Parathyroid adenoma (tissue), 2 donors: ENCODE measurements at regions not wholly inside any gene's neighbourhood (a gene's known extent, or its start where the extent isn't known, plus 50 kb on each side); places are given as distances from the start of the nearest gene placed in this dataset.

Experiments
- H2AFZ ChIP-seq: fragments of 300-600 bp; sonication (generic); one replicate; pipeline ENCODE4 v1.7.0; 2017; ENCODE audit warnings: antibody characterized with exemption, mild to moderate bottlenecking
- H3K27ac ChIP-seq: fragments of 300-600 bp; sonication (generic); one replicate; pipeline ENCODE4 v1.7.0; 2017
- H3K27me3 ChIP-seq: fragments of 300-600 bp; sonication (generic); one replicate; pipeline ENCODE4 v1.7.0; 2017; ENCODE audit warnings: low read length; ENCODE audit not compliant: control insufficient read depth, insufficient read depth
- H3K36me3 ChIP-seq: fragments of 300-600 bp; sonication (generic); one replicate; pipeline ENCODE4 v1.7.0; 2017; ENCODE audit warnings: low read length; ENCODE audit not compliant: control insufficient read depth, insufficient read depth
- H3K4me1 ChIP-seq: fragments of 300-600 bp; sonication (generic); one replicate; pipeline ENCODE4 v1.7.0; 2017; ENCODE audit warnings: control low read depth
- H3K4me2 ChIP-seq: fragments of 300-600 bp; sonication (generic); one replicate; pipeline ENCODE4 v1.7.0; 2017; ENCODE audit warnings: low read length
- H3K4me3 ChIP-seq: fragments of 300-600 bp; sonication (generic); one replicate; pipeline ENCODE4 v1.7.0; 2017; ENCODE audit warnings: low read depth, low read length
- H3K79me2 ChIP-seq: fragments of 300-600 bp; sonication (generic); one replicate; pipeline ENCODE4 v1.7.0; 2017; ENCODE audit warnings: control low read depth
- H3K9ac ChIP-seq: fragments of 300-600 bp; sonication (generic); one replicate; pipeline ENCODE4 v1.7.0; 2017; ENCODE audit warnings: mild to moderate bottlenecking
- H3K9me3 ChIP-seq: fragments of 300-600 bp; sonication (generic); one replicate; pipeline ENCODE4 v1.7.0; 2017; ENCODE audit warnings: low read length; ENCODE audit not compliant: control insufficient read depth
- CTCF ChIP-seq: fragments of 300-600 bp; sonication (generic); IDR thresholded peaks from one replicate; pipeline ENCODE4 v1.7.0; 2017; ENCODE audit warnings: antibody characterized with exemption, mild to moderate bottlenecking
- donor health status: primary hyperparathyroidism.

- Histone ChIP-seq H3K79me2 (no peaks in the 10 kb centered on the region), H3K27me3 (no peaks in the 10 kb centered on the region), H3K27ac (no peak overlapping the region), H3K4me1 (no peaks in the 10 kb centered on the region), H2AFZ (no peak overlapping the region), H3K36me3 (no peaks in the 10 kb centered on the region), H3K4me3 (no peak overlapping the region), H3K9ac (no peak overlapping the region), H3K4me2 (no peak overlapping the region), H3K9me3 (no peaks in the 10 kb centered on the region)
- TF ChIP-seq CTCF = no peak
Measured at GRCh38 chr22:49372530-49373288, 455.0 kb downstream of the BRD1 start.

- Histone ChIP-seq H3K27me3 (no peaks in the 10 kb centered on the region), H3K79me2 (no peaks in the 10 kb centered on the region), H3K4me3 (no peak overlapping the region), H3K36me3 (no peaks in the 10 kb centered on the region), H3K4me1 (no peaks in the 10 kb centered on the region), H3K9me3 (no peaks in the 10 kb centered on the region), H3K4me2 (no peak overlapping the region), H3K9ac (no peak overlapping the region), H2AFZ (no peak overlapping the region), H3K27ac (no peak overlapping the region)
- no peak for TF ChIP-seq CTCF
Measured at GRCh38 chr22:49372111-49372529, 455.6 kb downstream of the BRD1 start.

- Histone ChIP-seq H3K79me2 (no peaks in the 10 kb centered on the region), H3K4me2 (no peak overlapping the region), H3K9me3 (no peaks in the 10 kb centered on the region), H3K27me3 (no peaks in the 10 kb centered on the region), H3K27ac (no peak overlapping the region), H3K36me3 (no peaks in the 10 kb centered on the region), H3K4me3 (no peak overlapping the region), H3K9ac (no peak overlapping the region), H3K4me1 (no peaks in the 10 kb centered on the region), H2AFZ (no peak overlapping the region)
- TF ChIP-seq CTCF = no peak
Measured at GRCh38 chr22:49371325-49372110, 456.2 kb downstream of the BRD1 start.

GRCh38 chr22:49370627-49371301 lies 456.9 kb downstream of the BRD1 start:
- H3K4me1 ChIP-seq = no peaks in the 10 kb centered on the region
- H3K4me2 ChIP-seq = no peak overlapping the region
- no peak overlapping the region for H2AFZ ChIP-seq
- H3K9me3 ChIP-seq = no peaks in the 10 kb centered on the region
- no peak overlapping the region for H3K4me3 ChIP-seq
- H3K27me3 ChIP-seq = no peaks in the 10 kb centered on the region
- no peak overlapping the region for H3K9ac ChIP-seq
- H3K79me2 ChIP-seq = no peaks in the 10 kb centered on the region
- no peak overlapping the region for H3K27ac ChIP-seq
- H3K36me3 ChIP-seq = no peaks in the 10 kb centered on the region
- TF ChIP-seq CTCF = no peak
